ENCODE measurements at regions not wholly inside any gene's neighbourhood (a gene's known extent, or its start where the extent isn't known, plus 50 kb on each side); places are given as distances from the start of the nearest gene placed in this dataset.

DNA sequence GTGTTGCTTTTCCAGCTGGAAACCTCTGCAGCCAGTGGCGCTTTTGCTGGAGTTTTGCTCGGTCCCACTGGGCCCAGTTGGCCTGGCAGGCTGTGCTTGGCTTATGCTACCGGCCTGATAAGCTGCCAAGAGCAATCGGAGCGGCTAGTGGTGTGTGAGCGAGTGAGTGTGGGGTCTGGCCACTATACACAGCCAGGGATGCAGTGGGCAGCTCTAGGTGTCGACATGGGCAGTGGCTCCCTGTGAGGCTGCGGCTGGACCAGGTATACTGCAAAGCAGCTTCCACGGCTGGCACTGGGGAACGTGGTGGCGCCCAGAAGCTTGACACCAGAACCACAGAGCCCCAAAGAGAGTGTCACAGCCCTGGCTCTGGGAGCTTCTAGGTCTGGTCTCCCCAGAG, 996.5 kb downstream of the GRIK2 start:
- TF ChIP-seq, protein P1, sequence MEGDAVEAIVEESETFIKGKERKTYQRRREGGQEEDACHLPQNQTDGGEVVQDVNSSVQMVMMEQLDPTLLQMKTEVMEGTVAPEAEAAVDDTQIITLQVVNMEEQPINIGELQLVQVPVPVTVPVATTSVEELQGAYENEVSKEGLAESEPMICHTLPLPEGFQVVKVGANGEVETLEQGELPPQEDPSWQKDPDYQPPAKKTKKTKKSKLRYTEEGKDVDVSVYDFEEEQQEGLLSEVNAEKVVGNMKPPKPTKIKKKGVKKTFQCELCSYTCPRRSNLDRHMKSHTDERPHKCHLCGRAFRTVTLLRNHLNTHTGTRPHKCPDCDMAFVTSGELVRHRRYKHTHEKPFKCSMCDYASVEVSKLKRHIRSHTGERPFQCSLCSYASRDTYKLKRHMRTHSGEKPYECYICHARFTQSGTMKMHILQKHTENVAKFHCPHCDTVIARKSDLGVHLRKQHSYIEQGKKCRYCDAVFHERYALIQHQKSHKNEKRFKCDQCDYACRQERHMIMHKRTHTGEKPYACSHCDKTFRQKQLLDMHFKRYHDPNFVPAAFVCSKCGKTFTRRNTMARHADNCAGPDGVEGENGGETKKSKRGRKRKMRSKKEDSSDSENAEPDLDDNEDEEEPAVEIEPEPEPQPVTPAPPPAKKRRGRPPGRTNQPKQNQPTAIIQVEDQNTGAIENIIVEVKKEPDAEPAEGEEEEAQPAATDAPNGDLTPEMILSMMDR (IDR thresholded peaks at IDR 0.05; ENCODE audit: insufficient read depth, low read length), result no peak
- no peak for DNase-seq (ENCODE audit: low read depth)
- no peak overlapping the region for H3K4me3 ChIP-seq (ENCODE audit: low read depth, low read length)

DNA sequence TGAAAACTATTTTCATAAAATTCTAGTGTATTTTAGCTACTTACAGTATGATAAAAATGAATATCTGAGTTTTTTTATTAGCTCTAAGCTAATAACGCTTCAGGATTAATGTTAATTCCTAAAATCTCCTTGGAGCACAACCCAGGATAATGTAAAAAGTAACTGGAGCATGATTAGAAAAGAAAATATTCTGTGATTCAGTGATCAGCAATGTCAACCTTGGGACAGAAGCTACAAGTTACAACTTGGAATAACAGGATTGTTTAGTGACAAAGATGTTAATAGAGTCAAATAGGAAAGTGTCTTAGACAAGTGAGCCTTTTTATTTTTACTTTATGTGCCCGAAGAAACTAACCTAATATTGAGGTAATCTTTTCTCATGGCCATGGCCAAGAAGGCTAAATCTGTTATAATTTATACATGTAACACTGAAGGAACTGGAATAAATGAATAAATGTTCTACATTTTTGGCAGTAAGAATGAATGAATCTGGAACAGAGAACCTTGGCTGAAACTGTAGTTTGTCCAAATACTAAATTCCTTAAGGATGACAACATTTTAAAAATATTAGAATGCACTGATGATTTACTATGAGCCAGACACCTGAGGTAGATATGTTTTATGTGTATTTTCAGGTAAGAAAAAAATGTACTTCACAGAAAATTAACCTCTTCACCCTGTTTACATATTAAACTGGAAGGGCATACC, 994.0 kb downstream of the GRIK2 start:
- DNase-seq (ENCODE audit: low read depth), result no peak
- TF ChIP-seq, protein P1 (IDR thresholded peaks at IDR 0.05; ENCODE audit: insufficient read depth, low read length), result no peak

DNA sequence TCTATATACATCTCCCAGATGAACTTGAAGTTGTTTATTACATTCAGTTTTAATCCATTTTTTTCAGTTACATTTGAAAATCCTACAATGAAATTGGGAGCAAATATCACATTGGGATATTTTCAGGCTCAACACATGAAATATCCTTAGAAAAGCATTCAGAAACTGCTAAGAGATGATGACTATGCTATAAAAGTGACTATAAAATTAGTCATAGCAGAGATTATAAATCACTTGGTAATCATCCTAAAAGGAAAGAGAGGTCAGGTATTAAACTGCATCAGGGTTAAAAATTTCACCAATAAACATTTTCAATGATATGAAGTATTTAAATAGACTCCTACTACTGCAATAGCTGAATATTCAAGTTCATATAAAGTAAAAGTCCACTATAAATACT, 987.7 kb downstream of the GRIK2 start:
- TF ChIP-seq, protein P1 (IDR thresholded peaks at IDR 0.05; ENCODE audit: insufficient read depth, low read length), result no peak
- DNase-seq (ENCODE audit: low read depth), result no peak
- H3K4me3 ChIP-seq (ENCODE audit: low read depth, low read length), result no peak overlapping the region

More for the DNA sequence above, 994.0 kb downstream of the GRIK2 start:
- H3K4me3 ChIP-seq (ENCODE audit: low read depth, low read length), result no peak overlapping the region

DNA sequence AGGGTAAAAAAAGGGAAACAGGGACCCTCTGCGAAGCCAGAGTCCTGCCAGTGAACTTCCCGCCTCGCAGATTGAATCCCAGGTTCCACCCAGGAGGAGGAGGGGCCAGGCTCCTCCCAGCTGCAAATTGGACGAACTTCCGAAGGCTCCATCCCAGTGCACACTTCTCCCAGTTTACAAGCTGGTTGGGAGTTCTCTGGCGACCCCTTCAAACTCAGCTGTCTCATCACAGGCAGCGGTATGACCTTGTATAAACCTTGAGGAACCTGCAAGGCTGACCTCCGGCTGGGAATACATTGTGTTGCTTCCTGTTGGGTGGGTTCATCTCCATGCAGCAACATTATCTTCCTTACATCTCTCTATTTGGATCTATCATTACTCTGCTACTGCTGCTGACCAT, 962.7 kb downstream of the GRIK2 start:
- H3K4me3 ChIP-seq (ENCODE audit: low read depth, low read length), result no peak overlapping the region
- TF ChIP-seq, protein P1 (IDR thresholded peaks at IDR 0.05; ENCODE audit: insufficient read depth, low read length), result no peak
- DNase-seq (ENCODE audit: low read depth), result no peak

DNA sequence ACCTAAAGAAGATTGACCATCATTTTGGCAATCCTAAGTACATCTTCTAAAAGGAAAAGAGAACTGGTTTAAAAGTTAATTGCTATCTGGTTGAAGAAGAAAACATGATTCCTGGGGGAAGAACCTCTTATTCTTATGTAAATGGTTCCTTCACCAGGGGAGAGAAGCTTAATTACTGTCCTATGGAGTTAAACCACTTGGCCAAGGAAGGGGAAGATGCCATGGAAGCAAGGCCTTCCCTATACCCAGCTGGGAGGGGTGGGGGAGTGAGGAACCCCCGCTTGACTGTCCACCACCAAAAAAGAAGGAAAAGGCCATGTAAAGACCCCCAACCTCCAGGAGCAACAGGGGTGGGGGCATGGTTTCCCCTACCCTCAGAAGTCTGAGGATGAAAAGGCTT, 962.1 kb downstream of the GRIK2 start:
- H3K4me3 ChIP-seq (ENCODE audit: low read depth, low read length), result no peak overlapping the region
- no peak for DNase-seq (ENCODE audit: low read depth)
- TF ChIP-seq, protein P1 (IDR thresholded peaks at IDR 0.05; ENCODE audit: insufficient read depth, low read length), result no peak

DNA sequence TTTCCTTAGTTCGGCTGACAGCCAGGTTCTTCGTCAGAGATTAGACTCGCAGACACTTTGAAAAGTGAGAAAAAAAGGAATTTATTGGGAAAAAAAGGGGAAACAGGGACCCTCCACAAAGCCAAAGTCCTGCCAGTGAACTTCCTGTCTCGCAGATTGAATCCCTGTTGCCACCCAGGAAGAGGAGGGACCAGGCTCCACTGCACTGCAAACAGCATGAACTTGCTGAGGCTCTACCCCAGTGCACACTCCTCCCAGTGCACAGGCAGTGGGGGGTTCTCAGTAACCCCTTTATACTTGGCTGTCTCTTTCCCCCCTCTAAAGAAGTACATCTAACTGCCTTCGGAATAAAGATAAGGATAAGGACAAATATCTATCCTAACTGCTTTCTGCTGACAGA, 959.0 kb downstream of the GRIK2 start:
- TF ChIP-seq, protein P1 (IDR thresholded peaks at IDR 0.05; ENCODE audit: insufficient read depth, low read length), result no peak
- DNase-seq (ENCODE audit: low read depth), result no peak
- no peak overlapping the region for H3K4me3 ChIP-seq (ENCODE audit: low read depth, low read length)

DNA sequence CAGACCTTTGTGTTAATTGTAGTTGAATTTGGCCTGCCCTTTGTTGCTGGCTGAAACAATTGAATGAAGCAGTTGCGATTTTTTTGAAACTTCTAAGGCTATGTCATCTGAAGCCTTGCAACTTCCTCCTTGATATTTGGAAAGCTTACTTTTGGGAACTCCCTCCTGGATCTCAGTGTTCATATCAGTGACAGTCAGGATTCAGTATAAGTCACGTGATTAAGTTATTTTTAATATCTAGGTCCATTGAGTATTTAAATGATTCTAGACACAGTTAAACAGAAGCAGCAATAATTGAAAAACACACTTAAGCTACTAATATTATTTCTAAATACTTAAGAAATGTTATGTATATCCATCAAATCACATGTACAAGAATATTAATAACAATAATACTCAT, 951.3 kb downstream of the GRIK2 start:
- no peak overlapping the region for H3K4me3 ChIP-seq (ENCODE audit: low read depth, low read length)
- TF ChIP-seq, protein P1 (IDR thresholded peaks at IDR 0.05; ENCODE audit: insufficient read depth, low read length), result no peak
- no peak for DNase-seq (ENCODE audit: low read depth)
